PC-9 (cell line): ENCODE measurements at regions not wholly inside any gene's neighbourhood (a gene's known extent, or its start where the extent isn't known, plus 50 kb on each side); places are given as distances from the start of the nearest gene placed in this dataset.
"Not testable (repeated sequence)": the region's sequence is repeated elsewhere in the genome, so short reads cannot be mapped to it uniquely, and the experiment has no call there.

Experiments
- CTCF ChIP-seq: fragments of 200-600 bp; sonication (generic); conservative IDR thresholded peaks from 2 replicates; pipeline ENCODE4 v1.6.1; 2017; ENCODE audit warnings: mixed run types, antibody characterized with exemption, mild to moderate bottlenecking, moderate library complexity
- EZH2 ChIP-seq: fragments of 200-600 bp; sonication (generic); IDR thresholded peaks from 2 replicates; pipeline ENCODE4 v1.8.0; 2017; ENCODE audit warnings: antibody characterized with exemption, low read depth

DNA sequence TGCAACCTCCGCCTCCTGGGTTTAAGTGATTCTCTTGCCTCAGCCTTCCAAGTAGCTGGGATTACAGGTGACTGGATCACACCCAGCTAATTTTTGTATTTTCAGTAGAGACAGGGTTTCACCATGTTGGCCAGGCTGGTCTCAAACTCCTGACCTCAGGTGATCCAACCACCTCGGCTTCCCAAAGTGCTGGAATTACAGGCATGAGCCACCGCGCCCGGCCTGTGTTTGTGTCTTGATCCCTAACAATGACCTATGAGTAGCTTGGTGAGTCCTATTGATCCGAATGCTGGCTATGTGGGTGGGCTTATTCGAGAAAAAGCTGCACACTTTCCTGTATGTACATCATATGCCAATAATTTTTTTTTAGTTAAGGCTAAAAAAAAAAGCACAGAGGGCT lies 58.5 kb upstream of the FGF3 start:
- not testable (repeated sequence) for TF ChIP-seq EZH2, CTCF
